ENCODE measurements at regions not wholly inside any gene's neighbourhood (a gene's known extent, or its start where the extent isn't known, plus 50 kb on each side); places are given as distances from the start of the nearest gene placed in this dataset.

GRCh38 chr13:48603375-48603774, 50.4 kb upstream of the CYSLTR2 start:
- Histone ChIP-seq H3K27ac (ENCODE audit: low read depth, low read length) (no peak overlapping the region), H3K4me2 (ENCODE audit: low read length) (no peak overlapping the region), H3K4me1 (ENCODE audit: insufficient read depth, low read length) (peaks cover 17% of the 10 kb centered on the region), H3K9me3 (ENCODE audit: insufficient read depth, low read depth, low read length) (no peaks in the 10 kb centered on the region), H3K4me3 (ENCODE audit: insufficient read depth, low read depth, low read length) (no peak overlapping the region), H3K36me3 (ENCODE audit: insufficient read depth, low read length) (no peaks in the 10 kb centered on the region), H2AFZ (ENCODE audit: low read depth, low read length) (no peak overlapping the region), H3K79me2 (ENCODE audit: insufficient read depth, low read length) (no peaks in the 10 kb centered on the region), H3K27me3 (ENCODE audit: insufficient read depth, low read length) (no peaks in the 10 kb centered on the region), H4K20me1 (ENCODE audit: insufficient read depth, low read length) (no peaks in the 10 kb centered on the region), H3K9ac (ENCODE audit: low read length) (no peak overlapping the region)
- peaks cover 16% of the 10 kb centered on the region for H3K9me3 Mint-ChIP-seq (ENCODE audit: unreplicated experiment)
- peaks cover 5% of the 10 kb centered on the region for H3K36me3 Mint-ChIP-seq (ENCODE audit: low read depth, unreplicated experiment)
- peaks cover 34% of the 10 kb centered on the region for H3K4me1 Mint-ChIP-seq (ENCODE audit: low read depth, unreplicated experiment)
- DNase-seq (ENCODE audit: low read depth): no peak
- no peak for FAIRE-seq
- H3K4me3 Mint-ChIP-seq (ENCODE audit: unreplicated experiment): no peak overlapping the region
- no peak for TF ChIP-seq EZH2 (IDR thresholded peaks at IDR 0.05; ENCODE audit: insufficient read depth, low read length)
- TF ChIP-seq, protein P1, sequence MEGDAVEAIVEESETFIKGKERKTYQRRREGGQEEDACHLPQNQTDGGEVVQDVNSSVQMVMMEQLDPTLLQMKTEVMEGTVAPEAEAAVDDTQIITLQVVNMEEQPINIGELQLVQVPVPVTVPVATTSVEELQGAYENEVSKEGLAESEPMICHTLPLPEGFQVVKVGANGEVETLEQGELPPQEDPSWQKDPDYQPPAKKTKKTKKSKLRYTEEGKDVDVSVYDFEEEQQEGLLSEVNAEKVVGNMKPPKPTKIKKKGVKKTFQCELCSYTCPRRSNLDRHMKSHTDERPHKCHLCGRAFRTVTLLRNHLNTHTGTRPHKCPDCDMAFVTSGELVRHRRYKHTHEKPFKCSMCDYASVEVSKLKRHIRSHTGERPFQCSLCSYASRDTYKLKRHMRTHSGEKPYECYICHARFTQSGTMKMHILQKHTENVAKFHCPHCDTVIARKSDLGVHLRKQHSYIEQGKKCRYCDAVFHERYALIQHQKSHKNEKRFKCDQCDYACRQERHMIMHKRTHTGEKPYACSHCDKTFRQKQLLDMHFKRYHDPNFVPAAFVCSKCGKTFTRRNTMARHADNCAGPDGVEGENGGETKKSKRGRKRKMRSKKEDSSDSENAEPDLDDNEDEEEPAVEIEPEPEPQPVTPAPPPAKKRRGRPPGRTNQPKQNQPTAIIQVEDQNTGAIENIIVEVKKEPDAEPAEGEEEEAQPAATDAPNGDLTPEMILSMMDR (IDR thresholded peaks at IDR 0.05; ENCODE audit: insufficient read depth, low read depth, low read length): no peak
- H3K27ac Mint-ChIP-seq (ENCODE audit: unreplicated experiment): no peak overlapping the region
- no peaks in the 10 kb centered on the region for H3K27me3 Mint-ChIP-seq (ENCODE audit: low read depth, unreplicated experiment)

All from astrocyte (in vitro differentiated cells and primary cell).